T47D (cell line): ENCODE measurements at regions not wholly inside any gene's neighbourhood (a gene's known extent, or its start where the extent isn't known, plus 50 kb on each side); places are given as distances from the start of the nearest gene placed in this dataset.
A peak's percentile ranks its signal among the peaks of the same experiment; 100 is the strongest.

Experiments
- DNase-seq, 2 experiments: peaks; one replicate each; pipeline versions ENCODE4 v3.0.0 to v3.0.0-alpha.2; 2011 to 2012; ENCODE audit warnings: low read depth in 1 of 2, low spot score in 1 of 2
- JUND ChIP-seq: IDR thresholded peaks from 2 replicates; pipeline ENCODE4 v1.6.1; 2012; ENCODE audit warnings: low read depth
- in situ Hi-C: cut with HindIII; loops from 2 replicates; pipeline ENCODE4 v1.10.0; 2016; ENCODE audit warnings: low sequenced_read_pairs, low pct_unique_long_range_greater_than_20kb

DNA sequence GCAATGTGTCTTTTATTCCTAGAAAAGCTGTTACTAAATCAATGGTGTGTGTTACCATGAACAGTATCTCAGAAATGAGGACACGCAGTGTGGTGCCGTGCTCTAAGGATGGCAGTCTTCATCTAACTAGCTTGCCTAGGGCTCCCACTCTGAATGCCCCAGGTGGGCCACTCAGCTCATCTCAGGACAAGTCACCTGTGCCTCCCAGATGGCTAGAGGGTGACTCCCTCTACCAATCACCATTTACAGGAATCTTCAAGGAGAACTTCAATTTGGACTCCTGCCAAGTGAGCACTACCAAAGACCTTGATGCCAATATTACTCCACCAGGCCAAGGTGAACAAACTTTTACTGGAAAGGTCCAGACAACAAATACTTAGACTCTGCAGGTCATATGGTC, 202.8 kb upstream of the FOXQ1 start:
- in situ Hi-C loops, result no loop called here
- no peak for DNase-seq
- no peak for TF ChIP-seq JUND

GRCh38 chr6:1108198-1108597, 203.7 kb upstream of the FOXQ1 start:
- in situ Hi-C loops, result no loop called here
- no peak for TF ChIP-seq JUND

GRCh38 chr6:1107578-1107977, 204.3 kb upstream of the FOXQ1 start:
- in situ Hi-C loops, result no loop called here
- DNase-seq, result no peak
- no peak for TF ChIP-seq JUND

More at GRCh38 chr6:1108198-1108597, 203.7 kb upstream of the FOXQ1 start:
- DNase-seq, result no peak

- TF ChIP-seq JUND, result no peak
- in situ Hi-C loops, result no loop called here
- DNase-seq, result no peak
Measured at GRCh38 chr6:1105833-1106400, 206.0 kb upstream of the FOXQ1 start.

DNA sequence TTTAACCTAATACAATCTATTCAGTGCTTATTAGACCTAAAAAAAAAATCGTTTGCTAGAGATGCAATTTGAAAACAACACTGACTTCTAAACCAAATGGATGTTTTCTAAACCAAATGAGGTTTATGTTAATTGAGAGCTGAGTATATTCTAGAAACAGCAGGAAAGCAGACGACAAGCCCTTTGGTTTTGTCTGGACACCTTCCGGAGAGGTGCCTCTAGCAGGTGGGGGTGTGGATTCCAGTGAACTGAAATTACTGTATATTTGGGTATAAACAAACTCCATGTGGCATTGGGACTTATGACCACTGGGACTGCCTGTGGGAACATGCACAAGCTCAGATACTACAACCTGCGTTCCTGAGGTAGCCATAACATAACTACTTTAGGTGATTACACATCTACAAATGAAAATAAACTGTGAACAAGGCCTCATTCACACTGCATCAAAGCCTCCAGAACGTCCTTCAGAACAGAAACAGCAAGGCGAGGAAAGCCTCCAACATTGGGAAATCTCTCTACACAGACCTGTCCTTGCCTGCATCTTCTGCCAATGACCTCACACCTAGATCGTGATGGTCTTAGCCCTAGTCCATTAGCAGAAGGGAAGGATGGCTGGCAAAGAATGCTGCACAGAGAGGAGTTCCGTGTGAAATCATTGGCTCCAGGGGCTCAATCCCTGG, 206.8 kb upstream of the FOXQ1 start:
- no peak for TF ChIP-seq JUND
- no peak for DNase-seq
- in situ Hi-C loops, result no loop called here

DNA sequence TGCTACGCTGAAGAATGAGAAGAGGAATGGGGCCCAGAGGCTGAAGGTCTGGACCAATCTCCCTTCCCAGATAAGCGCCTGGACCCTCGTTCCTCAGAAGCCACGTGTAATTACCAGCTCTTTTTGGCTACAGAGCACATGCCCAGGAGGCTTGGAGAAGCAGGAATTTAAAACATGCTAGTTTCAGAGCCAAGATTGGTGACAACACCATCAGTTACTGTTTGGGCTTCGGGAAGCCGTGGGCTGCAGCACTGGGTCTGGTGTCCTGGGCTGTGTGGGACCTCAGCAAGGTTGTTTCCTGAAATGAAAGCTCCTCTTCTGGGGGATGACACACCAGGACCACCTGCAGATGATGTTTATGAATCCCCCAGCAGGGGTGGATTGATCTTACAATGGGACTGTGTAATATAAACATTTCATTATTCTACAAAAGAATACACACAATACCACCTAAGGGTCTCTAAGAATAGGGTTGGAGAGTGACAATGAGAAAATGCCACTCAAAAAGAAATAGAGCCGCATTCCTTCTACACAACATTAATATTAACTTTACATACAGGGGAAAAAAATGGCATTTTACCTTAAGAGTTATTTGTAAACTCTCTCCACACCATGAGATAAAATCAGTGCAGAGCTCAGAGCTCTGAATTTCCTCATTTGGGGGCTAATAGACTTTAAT, 207.8 kb upstream of the FOXQ1 start:
- in situ Hi-C loops, result no loop called here
- no peak for TF ChIP-seq JUND
- DNase-seq, result peak; percentile 39 to 55

DNA sequence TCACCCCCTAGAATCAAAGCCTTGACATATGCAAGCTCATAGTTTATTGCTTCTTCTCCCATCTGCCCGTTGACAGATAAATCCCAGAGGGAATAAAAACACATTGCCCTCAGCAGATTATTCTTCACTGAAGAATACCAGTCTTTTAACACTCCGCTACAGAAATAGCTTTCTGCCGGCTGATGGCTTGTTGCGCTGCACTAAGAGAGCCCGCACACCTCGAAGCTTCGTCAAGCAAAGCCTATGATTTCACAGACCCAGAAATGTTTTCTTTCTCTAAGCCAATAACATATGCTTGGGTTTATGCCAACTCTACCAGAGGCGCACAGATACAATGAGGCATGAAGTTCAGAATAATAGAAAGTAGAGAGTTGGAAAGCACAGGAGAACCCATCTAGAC, 208.9 kb upstream of the FOXQ1 start:
- TF ChIP-seq JUND, result no peak
- in situ Hi-C loops, result no loop called here
- no peak for DNase-seq

- TF ChIP-seq JUND, result no peak
- no peak for DNase-seq
- in situ Hi-C loops, result no loop called here
Measured at GRCh38 chr6:1100269-1100668, 211.6 kb upstream of the FOXQ1 start.

GRCh38 chr6:1099264-1099663, 212.6 kb upstream of the FOXQ1 start:
- in situ Hi-C loops, result no loop called here
- DNase-seq, result no peak

GRCh38 chr6:1096967-1097765, 214.7 kb upstream of the FOXQ1 start:
- no peak for TF ChIP-seq JUND
- DNase-seq, result no peak
- in situ Hi-C loops, result no loop called here

More at GRCh38 chr6:1099264-1099663, 212.6 kb upstream of the FOXQ1 start:
- no peak for TF ChIP-seq JUND

- DNase-seq, result no peak
- in situ Hi-C loops, result no loop called here
- no peak for TF ChIP-seq JUND
Measured at GRCh38 chr6:1094306-1094705, 217.6 kb upstream of the FOXQ1 start.

DNA sequence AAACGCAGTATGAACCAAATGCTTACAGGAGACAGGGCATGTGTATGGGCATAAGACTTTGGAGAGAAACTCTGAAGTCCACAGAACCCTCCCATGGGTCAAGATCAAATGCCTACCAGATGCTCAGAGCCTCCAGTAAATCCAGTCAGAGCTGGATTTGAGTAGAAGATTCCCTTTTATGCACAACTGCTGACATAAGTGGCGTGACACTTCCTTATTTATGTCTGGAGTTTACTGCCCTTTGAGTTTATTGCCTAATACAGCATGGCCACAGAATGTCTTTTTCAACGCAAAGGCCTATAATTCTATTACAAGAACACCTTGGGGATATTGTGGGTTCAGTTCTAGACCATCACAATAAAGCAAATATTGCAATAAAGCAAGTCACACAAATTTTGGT, 220.0 kb upstream of the FOXQ1 start:
- no peak for TF ChIP-seq JUND
- DNase-seq, result no peak
- in situ Hi-C loops, result no loop called here

GRCh38 chr6:1089859-1090258, 222.0 kb upstream of the FOXQ1 start:
- in situ Hi-C loops, result no loop called here
- TF ChIP-seq JUND, result no peak

More at GRCh38 chr6:1089859-1090258, 222.0 kb upstream of the FOXQ1 start:
- no peak for DNase-seq
